GM21737 (cell line): ENCODE measurements at regions not wholly inside any gene's neighbourhood (a gene's known extent, or its start where the extent isn't known, plus 50 kb on each side); places are given as distances from the start of the nearest gene placed in this dataset.

Experiments used
- ATAC-seq: cut with Tn5 transposase; IDR thresholded peaks from one replicate; pipeline ENCODE4 v1.9.1; 2021; ENCODE audit warnings: mild to moderate bottlenecking, moderate library complexity; ENCODE audit not compliant: unreplicated experiment

DNA sequence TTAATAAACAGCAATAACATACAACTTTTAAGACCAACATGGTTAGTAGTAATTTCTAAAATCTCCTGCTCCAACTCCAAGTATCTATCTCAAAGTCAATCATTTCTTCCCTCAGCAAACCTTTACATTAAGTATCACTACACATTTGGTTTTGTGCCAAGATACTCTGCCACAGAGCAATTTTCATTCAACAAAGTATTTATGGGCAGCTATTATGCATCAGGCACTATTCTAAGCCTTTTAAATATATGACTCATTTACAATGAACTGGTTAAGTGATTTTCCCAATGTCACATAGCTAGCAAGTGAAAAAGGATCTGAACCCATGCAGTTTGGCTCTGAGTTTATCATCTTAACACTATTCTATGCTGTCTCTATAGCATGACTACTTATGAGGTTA lies 264.3 kb downstream of the NOL4 start:
- ATAC-seq: no peak

DNA sequence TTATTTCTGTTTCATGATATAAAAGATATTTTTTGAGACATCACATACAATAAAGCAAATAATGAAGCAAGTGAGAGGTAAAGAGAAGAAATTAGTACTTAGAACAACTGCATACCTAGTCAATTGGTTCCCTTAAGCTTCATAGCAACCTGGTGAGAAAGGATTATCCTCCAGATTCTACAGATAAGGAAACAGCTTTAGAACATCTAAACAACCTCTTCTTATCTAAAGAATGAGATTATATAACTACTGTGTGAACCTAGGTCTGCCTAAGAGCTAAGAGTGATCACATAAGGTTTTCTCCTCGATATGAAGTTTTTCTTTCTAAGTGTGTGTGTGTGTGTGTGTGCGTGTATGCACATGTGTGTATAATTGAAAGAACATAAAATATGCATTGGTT lies 265.1 kb downstream of the NOL4 start:
- no peak for ATAC-seq

DNA sequence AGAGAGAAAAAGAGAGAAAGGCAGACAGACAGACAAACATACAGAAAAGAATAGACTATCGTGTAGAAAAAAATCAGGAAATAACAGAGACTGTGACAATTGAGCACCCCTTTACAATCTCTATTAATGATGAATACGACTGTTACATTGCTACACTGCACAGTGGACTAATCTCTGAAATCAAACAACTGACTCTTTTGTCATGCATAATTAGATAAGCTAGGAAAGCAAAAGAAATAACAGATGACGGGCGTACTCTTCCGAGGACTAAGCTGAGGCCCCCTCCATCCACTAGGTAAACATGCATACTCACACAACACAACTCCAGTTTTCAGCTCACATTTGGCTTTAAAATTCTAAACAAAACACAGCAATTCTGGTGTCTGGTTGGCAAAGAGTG lies 267.0 kb downstream of the NOL4 start:
- ATAC-seq: no peak

DNA sequence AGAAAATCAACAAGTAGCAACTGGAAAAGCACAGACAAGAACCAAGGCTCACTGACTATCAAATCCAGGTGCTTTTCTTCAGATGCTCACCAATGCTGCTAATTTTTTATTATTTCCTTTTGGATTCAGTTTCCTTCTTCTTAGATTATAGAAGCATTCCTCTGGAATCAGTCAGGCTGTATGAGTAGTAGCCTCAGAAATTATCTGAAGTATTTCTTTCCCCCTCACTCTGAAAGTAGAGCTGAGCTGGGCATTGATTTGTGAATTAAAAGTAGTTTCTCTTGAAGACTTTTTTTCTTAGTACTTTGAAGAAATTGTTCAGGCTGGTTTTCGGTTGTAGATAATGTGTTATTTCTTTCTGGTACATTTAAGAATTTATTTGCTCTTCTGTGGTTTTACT lies 273.7 kb downstream of the NOL4 start:
- ATAC-seq: no peak

DNA sequence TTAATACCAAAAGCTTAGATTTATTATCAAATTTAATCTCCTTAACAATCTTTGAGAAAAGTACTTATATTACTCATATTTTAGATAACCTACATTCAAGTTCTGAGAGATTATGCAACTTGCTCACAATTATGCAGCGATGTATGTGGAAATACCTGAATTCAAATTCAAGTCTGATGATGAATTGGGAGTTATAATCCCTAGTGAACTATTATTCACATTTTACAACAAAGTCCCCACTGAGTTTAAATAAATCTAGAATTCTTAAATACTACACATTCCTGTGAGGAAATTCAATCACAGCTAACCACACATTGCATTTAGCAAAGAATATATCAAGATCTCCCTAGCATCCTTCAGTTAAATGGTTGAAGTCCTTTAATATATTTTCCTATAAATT lies 278.4 kb downstream of the NOL4 start:
- ATAC-seq: no peak

DNA sequence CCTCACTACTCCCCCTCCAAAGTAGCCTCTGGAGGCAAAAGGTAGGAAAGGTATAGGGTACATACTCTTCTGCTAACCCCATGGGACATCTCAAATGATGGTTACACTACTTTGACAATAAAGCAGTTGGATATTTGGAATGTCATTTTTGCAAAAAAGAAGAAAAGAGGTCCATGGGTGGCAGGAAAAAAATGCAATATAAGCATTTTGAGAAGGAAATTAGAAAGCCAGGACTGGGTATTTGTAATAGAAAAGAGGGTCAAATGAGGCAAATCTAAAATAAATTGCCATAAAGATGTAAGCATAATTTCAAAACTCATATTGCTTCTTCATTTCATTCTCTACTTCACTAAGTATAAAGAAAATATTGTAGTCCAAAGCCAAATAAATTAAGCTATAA lies 280.2 kb downstream of the NOL4 start:
- no peak for ATAC-seq

DNA sequence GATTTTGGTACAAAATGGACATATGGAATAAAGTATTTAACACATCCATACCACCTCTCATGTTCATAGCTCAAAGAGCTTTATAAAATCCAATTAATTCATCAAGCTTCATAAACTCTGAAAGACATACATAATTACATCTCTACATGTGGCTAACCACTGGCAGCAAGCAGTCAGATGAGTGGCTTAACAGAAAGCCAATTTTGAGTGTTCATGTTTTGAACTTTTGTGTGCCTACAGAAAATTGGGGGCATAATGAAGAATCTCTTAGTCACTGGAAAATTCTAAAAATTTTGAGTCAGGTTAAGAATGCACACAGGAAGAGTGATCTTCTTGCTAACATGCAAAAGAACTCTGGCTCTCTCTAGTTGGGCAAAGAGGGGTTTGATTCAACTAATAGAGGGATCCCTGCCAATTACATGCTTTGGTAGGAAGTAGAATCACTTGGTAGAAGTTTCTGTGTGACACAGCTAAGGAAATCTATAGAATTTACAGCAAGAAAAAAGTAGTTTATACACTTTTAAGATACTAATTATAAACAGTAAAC lies 287.4 kb downstream of the NOL4 start:
- no peak for ATAC-seq

DNA sequence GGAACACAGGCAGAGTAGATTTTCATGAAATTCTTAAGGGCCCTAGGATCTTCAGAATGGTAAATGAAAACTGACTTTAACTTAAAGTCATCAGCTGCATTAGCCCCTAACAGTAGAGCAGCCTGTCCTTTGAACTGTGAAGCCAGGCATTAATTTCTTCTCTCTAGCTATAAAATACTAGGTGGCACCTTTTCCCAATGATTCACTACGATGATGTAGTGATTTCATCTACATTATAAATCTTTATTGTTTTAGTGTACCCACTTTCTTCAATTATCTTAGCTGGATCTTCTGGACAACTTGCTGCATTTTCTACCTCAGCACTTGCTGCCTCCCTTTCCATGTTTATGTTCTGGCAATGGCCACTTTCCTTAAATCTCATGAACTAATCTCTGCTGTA lies 290.5 kb downstream of the NOL4 start:
- ATAC-seq: no peak

DNA sequence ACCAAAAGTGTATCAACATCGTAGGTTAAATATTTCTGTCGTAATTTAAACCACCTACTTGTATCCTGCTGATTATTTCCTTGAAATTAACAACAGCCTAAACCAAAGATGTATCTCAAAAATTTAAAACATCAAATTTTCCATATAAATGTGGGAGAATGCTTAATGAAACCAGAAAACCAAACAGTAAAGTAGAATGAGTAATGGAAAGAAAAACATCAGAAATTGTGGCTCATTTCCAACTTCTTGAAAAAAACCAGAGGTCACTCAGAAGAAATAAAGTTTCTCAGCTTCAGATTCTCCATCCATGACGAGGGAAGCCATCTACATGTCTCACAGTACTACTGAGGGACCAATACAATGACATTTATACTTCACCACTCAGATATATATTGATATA lies 296.5 kb downstream of the NOL4 start:
- no peak for ATAC-seq

DNA sequence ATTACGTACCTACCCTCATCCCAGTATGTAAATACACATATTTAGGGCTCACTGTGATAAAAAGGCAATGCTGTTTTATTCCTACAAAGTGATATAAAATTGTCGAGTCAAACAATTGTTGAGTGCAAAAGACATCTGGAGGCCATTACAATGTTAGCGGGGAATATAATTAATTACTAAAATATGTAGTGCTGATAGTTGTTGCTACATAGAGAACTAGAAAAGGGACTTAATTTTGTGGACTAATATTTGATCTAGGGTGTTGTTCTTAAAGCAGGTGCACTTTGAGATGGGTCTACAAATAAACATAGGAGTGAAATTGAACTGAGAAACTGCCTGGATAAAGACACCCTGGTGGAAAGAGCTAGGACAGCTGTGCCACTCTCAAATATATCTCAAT lies 300.1 kb downstream of the NOL4 start:
- no peak for ATAC-seq

DNA sequence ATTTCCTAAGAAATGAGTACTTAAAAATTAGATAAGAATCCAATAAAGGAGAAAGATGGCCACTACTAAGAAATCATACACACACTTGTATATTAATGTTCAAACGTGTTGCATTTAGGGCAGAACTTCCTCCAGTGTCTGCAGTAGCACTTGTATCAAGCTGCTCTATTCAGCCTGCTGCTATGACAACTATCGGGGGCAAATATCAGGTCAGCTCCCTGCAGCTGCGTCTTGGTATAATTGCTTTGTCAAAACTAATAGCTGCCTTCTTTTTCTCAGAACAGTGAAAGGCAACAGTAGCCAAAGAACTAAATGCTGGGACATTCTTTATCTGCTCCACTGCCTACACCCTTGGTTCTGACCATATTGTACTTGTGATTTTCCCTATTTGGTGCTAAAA lies 300.7 kb downstream of the NOL4 start:
- no peak for ATAC-seq

DNA sequence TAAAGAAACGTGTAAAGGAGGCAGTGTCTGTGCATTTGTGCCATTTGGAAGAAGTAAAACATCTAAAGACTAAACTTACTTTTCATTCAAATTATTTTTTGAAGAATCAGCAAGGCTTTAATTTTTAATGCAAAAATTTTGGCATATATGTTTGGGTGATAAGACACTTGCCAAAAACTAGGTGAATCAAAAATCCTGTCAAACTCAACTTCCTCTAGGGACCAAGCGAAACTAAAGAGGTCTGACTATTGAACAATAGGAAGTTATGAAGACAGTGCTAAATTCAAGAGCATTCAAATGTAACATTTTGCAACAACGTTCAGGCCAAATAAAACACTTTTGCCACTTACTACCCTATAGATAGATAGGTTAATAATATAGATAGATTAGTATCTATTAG lies 306.1 kb downstream of the NOL4 start:
- ATAC-seq: no peak

DNA sequence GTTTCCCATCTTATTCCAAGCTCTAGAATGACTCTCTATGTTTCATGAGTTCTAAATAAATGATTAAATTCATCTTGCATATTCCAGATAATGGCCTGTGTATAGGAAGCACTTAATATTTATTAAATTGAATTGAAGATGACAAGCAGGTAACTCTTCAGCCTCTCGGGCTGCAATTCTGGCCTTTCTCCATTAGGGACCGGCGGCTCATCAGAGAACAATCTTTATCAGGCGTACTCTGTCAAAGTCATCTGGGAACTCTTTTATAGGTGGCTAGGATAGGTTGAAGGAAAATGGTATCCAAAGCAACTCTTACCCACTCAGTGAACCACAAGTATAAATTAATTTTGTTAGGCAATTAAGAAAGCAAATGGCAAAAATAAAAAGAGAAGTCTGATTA lies 308.5 kb downstream of the NOL4 start:
- ATAC-seq: no peak

DNA sequence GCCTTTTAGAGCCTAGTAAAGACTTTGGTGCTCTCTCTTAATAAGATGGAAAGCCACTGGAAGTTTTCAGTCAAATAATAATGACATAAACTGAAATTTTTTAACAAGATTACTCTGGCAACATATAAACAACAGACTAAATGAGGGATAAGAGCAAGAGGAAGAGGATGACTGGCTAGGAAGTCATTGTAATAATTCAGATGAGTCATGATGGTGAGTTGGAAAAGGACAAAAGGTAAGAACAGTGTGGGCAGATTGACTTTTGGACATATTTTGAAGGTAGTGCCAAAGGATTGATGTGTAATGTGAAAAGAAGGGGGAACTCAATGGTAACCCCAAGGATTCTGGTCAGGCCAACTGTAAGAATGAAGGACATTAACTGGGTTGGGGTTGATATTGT lies 310.3 kb downstream of the NOL4 start:
- ATAC-seq: no peak

DNA sequence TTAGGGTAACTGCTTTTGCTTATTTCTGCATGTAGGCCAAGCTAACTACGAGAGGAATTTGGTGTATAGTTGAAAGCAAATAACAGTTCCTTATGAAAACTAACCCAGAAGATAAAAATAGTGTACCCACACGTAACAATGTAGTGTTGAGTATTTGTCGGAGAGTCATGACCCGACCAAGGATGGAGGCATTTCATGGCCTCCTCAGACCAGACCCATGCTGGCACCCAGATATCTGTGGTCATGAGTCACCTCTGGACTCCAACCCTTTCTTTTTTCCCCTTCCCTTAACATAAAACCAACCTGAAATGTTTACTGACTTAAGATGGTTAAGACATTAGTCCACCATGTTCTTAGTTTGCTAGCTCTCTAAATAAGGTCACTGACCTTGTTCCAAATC lies 318.7 kb downstream of the NOL4 start:
- ATAC-seq: no peak

DNA sequence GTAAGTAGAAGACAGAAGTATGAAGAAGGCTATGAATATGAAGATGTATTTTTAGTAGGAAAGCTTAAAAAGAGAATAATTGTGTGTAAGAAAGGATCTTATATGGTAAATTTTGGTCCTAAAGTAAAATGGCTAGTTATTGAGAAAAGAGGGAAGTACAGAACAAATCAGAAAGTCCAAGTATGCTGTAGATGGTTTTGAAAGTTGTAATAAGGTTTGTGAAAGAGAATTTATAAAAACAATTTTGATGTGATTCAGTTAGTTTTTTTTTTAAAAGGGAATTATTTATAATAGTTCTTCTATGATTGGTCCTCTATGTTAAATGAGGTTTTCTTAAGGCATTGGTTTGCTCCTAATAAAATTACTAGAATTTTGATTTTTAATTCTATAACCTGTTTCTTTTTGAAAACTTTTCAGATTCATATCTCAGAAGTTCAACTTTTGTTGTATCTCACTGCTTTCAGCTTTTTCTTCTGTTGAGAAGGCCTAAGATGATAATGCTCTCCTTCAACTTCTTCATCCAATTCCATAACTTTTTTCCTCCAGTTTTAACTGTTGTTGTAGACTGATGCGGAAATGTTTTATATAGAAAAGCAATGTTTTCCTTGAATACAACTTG lies 322.7 kb downstream of the NOL4 start:
- no peak for ATAC-seq

DNA sequence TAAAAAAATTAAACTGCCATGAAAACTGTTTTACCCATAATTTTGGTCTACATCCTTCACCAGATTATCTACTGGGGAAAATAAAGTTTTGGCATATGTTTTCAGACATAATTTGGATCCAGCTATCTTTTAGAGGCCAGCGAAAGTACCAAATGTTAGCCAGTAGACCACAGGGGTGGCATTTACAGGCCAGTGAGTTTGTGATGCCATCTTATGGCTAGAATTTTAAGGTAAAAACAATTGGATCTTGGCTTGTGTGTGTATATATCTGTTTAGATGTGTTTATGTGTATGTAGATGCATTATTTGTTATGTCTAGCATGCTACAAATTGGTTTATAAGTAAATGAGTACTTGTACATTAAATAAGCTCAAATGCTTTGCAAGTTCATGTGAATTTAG lies 322.6 kb downstream of the ASXL3 start:
- no peak for ATAC-seq

DNA sequence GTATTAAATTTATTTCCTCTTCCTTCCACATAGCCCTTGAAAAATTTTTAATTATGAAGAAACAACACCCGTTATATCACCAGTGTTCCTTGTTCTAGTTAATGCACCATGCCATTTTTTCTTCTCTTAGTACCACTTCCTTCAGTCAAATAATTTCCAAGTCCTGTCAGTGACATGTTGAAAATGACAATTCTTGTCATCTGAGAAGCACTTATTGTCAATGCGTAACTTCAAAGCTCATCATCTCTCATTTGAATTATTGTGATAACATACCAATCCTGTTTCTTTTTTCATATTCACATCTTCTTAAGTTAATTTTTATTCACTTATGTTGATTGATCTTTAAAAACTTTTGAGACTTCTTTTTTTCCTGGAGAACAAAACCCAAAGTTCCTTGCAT lies 320.4 kb downstream of the ASXL3 start:
- no peak for ATAC-seq

DNA sequence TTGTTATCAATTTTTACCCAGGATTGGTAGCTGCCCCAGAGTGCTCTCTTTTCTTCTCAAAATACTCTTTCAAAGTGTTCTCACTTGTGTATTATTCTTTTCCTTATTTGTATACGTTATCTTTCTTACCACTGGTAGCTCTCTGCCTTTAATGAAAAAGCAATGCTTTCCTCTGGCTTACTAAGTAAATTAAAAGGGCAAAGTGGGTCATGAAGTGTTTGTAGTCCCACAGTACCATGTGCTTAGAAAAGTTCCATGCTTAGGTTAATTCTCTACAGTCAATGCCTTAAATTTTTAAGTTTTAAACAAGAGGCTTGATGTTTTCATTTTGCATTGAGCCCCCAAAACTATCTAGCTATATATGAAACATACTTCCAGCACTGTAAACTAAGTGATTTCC lies 300.2 kb downstream of the ASXL3 start:
- no peak for ATAC-seq

DNA sequence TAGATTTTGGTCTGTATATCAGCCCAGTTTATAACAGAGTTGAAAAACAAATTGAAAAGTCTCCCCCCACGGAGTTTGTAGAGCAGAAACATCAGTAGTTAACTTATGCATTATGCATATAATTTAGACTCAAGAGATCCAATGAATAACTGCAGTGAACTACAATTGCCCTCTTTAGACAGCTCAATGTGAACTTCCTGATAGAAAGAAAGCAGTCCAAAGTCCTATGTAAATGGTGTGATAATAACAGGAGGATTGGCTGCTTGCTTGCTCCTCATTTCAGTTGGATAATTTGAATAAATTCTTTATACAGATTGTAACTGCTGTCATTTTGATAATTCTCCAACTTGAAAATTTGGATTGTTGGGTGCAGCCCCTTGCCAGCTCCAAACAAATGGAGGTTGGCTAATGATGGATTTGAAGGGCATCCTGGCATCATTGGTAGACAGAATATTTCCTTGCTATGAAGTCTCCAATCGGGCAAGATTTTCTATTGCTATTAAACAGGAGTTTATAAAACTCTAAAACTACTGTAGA lies 297.1 kb downstream of the ASXL3 start:
- ATAC-seq: no peak

DNA sequence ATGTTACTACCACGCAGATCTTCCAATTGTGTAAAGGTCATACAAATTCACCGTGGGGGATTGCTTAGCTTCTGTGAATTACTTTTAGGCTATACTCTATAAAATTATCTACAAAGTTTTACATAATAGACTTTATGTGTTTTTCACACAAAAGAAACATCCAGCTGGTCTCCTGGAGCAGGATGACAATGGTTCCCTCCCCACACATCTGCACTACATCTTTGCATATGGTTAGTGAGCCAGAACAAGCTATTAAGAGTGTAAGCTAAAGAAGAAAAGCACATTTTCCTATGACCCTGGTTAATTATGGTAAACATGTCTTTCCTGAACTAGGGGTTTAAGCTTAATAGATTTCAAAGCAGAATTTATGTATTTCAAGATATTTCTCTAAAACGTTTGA lies 295.1 kb downstream of the ASXL3 start:
- ATAC-seq: no peak

DNA sequence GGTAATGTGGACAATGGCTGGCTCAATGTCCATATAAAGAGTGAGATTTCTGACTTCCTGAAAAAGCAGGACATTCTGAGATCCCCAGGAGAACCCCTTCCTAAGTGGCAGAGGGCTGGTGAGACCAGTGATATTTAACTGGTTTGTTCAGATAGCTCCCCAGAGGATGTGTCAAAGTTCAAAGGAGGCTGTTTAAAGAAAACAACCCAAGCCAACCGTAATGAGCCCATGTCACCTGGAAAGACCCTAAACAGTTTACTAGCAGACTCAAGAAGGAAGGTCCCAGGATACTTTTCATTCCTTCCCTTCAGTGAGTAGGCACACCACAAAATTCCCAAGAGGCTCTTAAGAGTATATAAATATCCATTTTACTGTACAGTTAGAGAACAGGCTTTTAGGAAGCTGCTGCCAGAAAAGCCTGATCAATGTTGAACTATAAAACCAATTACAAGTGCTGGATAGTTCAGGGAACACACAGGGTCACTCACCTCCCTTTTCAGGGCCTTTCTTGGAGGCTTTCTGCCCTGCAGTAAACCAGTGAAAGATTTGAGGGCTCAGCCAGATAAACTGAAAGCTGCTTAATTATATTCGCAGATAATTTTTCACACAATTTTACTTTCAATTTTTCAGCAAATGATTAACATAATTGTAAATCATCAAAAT lies 293.5 kb downstream of the ASXL3 start:
- no peak for ATAC-seq

DNA sequence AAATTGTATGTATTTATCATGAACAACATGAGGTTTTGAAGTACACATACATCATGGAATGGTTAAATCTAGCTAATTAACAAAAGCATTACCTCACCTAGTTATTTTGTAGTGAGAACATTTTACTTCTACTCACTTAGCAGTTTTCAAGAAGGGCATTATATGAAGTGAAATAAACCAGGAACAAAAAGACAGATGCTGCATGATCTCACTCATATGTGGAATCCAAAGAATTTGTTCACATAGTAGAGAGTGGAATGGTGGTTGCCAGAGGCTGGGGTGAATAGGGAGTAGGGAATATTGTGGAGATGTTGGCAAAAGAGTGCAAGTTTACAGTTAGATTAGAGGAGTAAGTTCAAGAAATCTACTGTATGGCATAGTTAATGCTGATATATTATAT lies 292.0 kb downstream of the ASXL3 start:
- no peak for ATAC-seq
